Activated CD8-positive, alpha-beta memory T cell treated with anti-CD3 and anti-CD28 coated beads, Interleukin-2, amount 50 U/mL, for 1 hour (primary cell): ENCODE measurements at regions not wholly inside any gene's neighbourhood (a gene's known extent, or its start where the extent isn't known, plus 50 kb on each side); places are given as distances from the start of the nearest gene placed in this dataset.
"Not testable (repeated sequence)": the region's sequence is repeated elsewhere in the genome, so short reads cannot be mapped to it uniquely, and the experiment has no call there.

Experiments
- DNase-seq: peaks from one replicate; pipeline ENCODE4 v3.0.0-alpha.2; 2020; ENCODE audit errors: extremely low read depth

GRCh38 chr4:3955321-3956164 lies 189.4 kb downstream of the ADRA2C start:
- DNase-seq, result peak; percentile 95

DNA sequence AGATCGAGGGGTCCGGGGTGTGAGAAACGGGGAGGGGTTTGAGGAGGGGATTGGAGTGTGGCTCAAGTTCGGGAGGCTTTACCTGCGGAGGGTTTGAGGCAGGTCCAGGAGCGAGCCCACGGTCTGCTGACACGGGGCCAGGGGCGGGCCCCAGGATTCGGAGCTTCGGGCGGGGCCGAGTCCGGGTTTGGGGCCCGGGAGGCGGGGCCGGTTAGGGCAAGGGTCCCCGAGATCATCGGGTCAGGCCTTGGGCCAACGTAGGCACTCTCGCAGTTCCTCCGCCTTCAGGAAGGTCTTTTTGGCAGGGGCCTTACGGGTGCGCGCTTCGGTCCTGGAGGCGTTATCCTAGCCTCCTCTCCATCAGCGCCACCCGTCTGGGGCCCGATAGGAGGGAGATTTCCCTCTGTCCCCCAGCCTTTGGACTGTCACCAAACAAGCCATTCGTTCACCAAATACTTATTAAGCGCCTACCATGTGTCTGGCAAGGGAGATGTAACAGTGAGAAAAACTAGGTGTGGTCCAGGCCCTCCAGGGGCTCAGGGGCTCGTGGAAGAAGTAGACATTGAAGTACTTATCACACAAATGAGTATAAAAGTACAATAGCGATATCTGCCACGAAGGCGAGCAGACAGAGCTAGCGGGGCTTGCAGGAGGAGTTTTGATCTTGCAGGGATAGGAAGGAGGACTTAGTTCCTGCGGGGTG lies 190.1 kb downstream of the ADRA2C start:
- DNase-seq, result not testable (repeated sequence)

- not testable (repeated sequence) for DNase-seq
Measured at GRCh38 chr4:3961091-3961672, 195.0 kb downstream of the ADRA2C start.

DNA sequence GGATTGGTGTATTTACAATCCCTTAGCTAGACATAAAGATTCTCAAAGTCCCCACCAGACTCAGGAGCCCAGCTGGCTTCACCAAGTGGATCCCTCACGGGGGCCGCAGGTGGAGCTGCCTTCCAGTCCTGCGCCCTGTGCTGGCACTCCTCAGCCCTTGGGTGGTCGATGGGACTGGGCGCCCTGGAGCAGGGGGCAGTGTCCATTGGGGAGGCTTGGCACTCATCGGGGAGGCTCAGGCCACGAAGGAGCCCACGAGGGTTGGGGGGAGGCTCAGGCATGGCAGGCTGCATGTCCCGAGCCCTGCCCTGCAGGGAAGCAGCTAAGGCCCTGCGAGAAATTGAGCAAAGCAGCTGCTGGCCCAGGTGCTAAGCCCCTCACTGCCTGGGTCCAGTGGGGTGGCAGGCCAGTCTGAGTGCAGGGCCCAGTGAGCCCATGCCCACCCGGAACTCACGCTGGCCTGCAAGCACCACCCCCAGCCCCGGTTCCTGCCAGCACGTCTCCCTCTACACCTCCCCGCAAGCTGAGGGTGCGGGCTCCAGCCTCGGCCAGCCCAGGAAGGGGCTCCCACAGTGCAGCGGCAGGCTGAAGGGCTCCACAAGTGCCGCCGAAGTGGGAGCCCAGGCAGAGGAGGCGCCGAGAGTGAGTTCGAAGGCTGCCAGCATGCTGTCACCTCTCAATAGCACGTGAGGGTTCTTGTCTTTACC lies 198.5 kb downstream of the ADRA2C start:
- not testable (repeated sequence) for DNase-seq

- DNase-seq, result not testable (repeated sequence)
Measured at GRCh38 chr4:3967204-3967603, 201.0 kb downstream of the ADRA2C start.

DNA sequence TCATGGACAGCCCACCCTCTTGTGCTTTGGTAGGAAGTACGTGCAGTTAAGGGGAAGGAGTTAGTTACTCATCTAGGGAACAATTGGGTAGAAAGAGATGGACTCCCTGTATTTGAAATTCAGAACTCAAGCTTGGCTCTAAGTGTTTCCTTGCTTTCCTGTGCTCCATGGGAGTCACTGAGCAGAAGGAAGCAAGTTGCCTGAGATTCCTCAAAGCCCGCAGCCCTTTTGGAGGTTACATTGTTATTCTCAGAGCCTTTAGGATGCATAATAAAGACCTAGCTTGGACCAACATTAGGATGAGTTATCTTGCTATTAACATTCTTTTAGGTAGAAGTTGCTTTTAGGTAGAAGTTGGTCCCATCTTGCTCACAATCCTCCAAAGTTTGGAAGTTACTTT lies 206.4 kb downstream of the ADRA2C start:
- not testable (repeated sequence) for DNase-seq

- DNase-seq, result not testable (repeated sequence)
Measured at GRCh38 chr4:3973581-3974200, 207.5 kb downstream of the ADRA2C start.

DNA sequence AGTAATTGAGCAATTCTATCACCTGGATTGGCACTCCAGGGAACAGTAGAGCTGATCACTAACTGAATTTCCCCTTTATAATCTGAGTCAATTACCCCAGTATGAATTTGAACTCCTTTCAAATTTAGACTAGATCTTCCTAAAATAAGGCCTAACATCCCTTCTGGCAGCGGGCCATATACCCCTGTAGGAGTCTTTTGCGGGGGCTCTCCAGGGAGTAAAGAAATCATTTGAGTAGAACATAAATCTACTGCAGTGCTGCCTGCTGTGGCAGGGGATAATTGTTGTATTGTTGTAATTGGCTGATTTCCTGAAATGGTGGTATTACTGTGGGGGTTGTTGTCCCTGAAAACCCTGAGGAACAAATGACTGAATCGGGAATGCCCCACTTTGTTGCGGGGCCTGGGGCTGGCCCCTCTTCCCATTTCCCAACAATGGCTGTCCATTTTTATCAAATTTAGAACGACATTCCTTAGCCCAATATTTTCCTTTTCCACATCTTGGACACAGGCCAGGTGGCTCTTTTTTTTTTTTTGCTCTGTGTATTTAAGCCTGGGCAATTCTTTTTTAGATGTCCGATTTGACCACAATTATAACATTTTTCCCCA lies 217.4 kb downstream of the ADRA2C start:
- DNase-seq, result not testable (repeated sequence)

GRCh38 chr4:3984796-3985195 lies 218.6 kb downstream of the ADRA2C start:
- not testable (repeated sequence) for DNase-seq

GRCh38 chr4:3986412-3986811 lies 220.2 kb downstream of the ADRA2C start:
- DNase-seq, result not testable (repeated sequence)

DNA sequence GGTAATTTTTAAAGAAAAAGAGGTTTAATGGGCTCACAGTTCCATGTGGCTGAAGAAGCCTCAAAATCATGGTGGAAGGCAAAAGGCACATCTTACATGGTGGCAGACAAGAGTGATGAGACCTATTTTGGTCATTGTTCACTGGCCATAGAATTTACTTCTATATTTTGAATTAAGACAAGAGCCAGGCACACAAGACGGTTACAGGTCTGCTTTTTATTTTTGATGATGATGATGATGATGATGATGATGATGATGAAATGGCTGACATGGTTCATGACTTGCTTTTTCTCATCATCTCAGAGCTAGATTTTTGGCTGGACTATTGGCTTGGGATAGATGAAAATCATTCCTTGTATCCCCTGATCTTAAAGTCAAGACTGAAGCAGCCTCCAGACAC lies 229.3 kb downstream of the OTOP1 start:
- DNase-seq, result not testable (repeated sequence)

DNA sequence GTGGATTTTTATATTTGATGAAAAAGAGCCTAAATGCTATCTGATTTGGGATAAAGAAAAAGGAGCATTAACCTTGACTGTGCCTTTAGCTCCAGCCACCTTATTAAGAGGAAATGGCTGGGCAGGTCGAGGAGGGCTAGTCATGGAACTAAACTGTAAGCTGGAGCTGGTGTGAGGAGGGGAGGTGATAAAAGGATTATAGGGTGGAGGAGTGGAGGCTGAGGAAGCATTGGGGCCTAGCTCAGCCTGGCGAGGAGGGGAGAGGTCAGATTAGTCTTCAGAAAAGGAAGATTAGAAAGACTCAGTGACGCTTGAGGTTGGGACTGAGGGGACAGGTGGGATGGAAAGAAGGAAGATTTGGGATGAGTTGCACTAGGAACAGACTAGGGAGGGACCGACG lies 222.7 kb downstream of the OTOP1 start:
- DNase-seq, result not testable (repeated sequence)

- not testable (repeated sequence) for DNase-seq
Measured at GRCh38 chr4:4004702-4005101, 222.0 kb downstream of the OTOP1 start.

DNA sequence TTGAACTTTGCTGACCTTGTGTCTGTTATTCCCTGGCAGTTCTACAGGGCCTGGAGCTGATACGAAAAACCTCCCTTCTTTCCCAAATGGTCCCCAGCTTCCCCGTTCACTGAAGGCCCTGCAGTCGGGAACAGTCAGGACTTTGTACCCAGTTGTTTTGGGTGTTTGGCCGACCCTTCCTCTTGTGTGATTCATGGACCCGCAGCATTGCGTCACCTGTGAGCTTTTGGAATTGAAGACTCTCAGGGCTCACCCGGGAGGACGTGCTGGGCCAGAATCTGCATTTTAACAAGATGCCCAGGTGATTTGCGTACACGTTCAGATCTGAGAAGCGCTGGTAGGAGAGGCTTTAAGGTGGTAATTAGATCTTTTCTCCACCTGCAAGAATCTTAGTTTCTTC lies 220.4 kb downstream of the OTOP1 start:
- DNase-seq, result not testable (repeated sequence)

- DNase-seq, result not testable (repeated sequence)
Measured at GRCh38 chr4:4019071-4019470, 207.7 kb downstream of the OTOP1 start.

GRCh38 chr4:4021161-4021560 lies 205.6 kb downstream of the OTOP1 start:
- DNase-seq, result not testable (repeated sequence)

DNA sequence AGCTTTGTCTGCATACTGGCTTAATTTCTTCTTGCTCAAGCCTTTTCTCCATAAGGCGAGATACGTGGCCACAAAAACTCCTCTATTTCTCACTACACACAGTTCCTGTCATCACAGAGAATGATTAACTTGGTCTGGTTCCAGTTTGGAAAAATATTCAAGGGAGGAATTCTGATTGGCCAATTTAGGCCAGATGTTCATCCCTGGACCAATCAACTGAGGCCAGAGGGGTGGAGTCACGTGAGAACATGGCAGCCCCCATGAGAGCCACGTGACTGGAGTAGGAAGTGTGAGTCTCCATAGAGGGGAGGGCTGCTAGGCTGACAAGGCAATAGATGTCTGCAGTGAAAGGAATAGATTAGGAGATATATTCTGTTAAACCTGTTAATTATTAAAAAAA lies 200.0 kb downstream of the OTOP1 start:
- not testable (repeated sequence) for DNase-seq

DNA sequence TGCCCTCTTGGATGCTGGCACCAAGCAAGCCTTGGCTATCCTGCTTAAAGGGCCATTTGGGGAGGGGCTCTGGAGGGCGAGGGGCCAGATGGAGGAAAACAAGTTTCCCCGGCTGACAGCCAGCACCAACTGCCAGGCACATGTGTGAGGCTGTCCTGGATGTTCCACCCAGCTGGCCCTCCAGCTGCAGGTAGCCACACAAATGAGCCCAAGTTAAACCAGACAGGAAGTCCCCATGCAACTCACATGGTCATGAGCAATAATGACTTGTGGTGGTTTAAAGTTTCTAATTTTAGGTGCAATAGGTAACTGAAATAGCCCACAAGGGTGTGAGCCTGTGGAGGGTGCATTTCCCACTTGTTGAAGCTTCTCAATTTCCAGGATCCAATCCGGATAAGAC lies 198.0 kb downstream of the OTOP1 start:
- DNase-seq, result not testable (repeated sequence)

DNA sequence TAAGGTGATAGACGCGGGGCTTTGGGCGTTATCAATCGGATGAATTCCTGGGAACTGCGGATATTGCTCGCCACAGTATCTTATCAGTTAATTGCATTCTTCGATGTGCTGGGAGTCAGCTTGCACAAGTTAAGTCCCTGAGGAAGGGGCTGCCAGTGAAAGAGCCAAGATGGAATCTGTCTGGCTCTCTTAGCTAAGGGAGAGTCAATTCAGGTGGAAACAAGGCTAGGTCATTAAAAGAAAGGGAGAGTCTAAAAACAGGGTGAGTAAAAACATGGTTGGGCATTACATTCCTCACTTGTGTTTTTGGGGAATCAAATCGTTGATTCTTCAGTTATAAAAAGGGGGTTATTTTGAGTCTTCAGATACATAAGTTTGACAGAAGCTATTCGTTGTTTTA lies 196.2 kb downstream of the OTOP1 start:
- not testable (repeated sequence) for DNase-seq

GRCh38 chr4:4031446-4032135 lies 195.1 kb downstream of the OTOP1 start:
- DNase-seq, result not testable (repeated sequence)
